ENCODE measurements at regions not wholly inside any gene's neighbourhood (a gene's known extent, or its start where the extent isn't known, plus 50 kb on each side); places are given as distances from the start of the nearest gene placed in this dataset.
"Not testable (repeated sequence)": the region's sequence is repeated elsewhere in the genome, so short reads cannot be mapped to it uniquely, and the experiment has no call there.

DNA sequence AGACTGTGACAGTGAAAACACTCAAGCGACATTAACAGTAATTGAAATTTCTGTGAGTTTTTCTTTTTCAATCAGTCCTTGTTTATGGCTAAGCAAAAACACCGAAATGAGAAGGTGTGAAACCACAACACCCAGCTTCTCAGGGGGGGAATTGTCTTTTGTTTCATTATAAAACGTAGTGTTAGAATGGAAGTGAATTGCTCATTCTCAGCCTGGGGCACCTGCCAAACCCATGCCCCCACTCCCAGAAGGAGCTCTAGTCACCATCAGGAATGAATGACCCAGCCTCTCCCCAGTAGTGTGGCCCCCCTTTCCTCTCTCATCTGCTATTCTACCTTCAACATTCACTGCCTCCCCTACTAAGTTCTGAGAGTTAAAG, 185.8 kb upstream of the CFAP20DC start:
- no peaks in the 10 kb centered on the region for H3K4me1 ChIP-seq
- no peak for TF ChIP-seq POLR2AphosphoS5 (IDR thresholded peaks at IDR 0.05; ENCODE audit: insufficient read depth in 1 of 2, low read depth in 1 of 2)
- no peak for TF ChIP-seq POLR2A (IDR thresholded peaks at IDR 0.05)
- no peak for TF ChIP-seq CTCF (IDR thresholded peaks at IDR 0.05)
- DNase-seq (ENCODE audit: extremely low spot score in 2 of 2) = no peak
- H3K36me3 ChIP-seq = no peaks in the 10 kb centered on the region
- intact Hi-C loops (cut with DNase I) = no loop called here
- no peaks in the 10 kb centered on the region for H3K27me3 ChIP-seq
- H3K9me3 ChIP-seq = no peaks in the 10 kb centered on the region
- no peak overlapping the region for H3K4me3 ChIP-seq
- no peak overlapping the region for H3K27ac ChIP-seq

DNA sequence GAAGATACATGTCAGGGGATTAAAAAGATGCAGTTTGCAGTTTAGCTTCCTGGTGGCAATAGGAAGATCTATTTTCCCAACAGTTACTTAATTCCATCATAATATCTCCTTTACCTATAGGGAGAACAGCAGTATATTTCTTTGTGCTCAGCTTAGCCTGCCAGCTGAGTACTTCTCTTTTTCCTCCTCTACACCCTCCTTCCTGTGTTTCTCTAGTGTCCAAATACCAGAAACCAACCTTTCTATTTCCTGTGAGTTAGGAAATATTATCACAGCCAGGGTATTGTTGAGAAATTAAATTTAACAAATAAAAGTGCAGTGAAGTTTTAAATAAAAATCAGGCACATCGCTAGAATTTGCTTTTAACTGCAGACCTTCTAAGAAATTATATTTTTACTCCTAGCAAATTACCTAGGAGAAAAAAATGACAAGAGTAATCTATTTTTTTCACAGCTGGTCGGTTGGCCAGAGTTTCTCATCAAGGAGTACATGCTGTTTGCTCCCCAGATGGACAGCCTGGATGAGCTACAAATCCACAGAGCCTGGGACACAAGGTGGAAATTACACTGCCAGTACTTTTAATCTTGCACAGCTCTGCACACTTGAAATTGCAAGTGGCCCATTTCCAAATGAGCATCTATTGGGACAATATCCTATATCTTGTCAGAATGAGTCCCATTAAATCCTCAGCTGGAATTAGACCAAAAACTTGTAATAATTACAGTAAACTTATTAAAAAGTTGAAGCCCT, 185.2 kb upstream of the CFAP20DC start:
- TF ChIP-seq POLR2AphosphoS5 (IDR thresholded peaks at IDR 0.05; ENCODE audit: insufficient read depth in 1 of 2, low read depth in 1 of 2) (no peak), CTCF (IDR thresholded peaks at IDR 0.05) (no peak), POLR2A (IDR thresholded peaks at IDR 0.05) (no peak)
- intact Hi-C loops (cut with DNase I) = no loop called here

GRCh38 chr3:59230379-59230778, 180.6 kb upstream of the CFAP20DC start:
- H3K4me3 ChIP-seq; H3K36me3 ChIP-seq; H3K4me1 ChIP-seq; H3K27ac ChIP-seq; H3K27me3 ChIP-seq; H3K9me3 ChIP-seq; intact Hi-C loops (cut with DNase I); DNase-seq (ENCODE audit: extremely low spot score in 2 of 2): not testable (repeated sequence)

More for the DNA sequence above, 185.2 kb upstream of the CFAP20DC start:
- Histone ChIP-seq H3K36me3 (no peaks in the 10 kb centered on the region), H3K9me3 (no peaks in the 10 kb centered on the region), H3K4me3 (no peak overlapping the region), H3K27me3 (no peaks in the 10 kb centered on the region), H3K4me1 (no peaks in the 10 kb centered on the region), H3K27ac (no peak overlapping the region)
- DNase-seq (ENCODE audit: extremely low spot score in 2 of 2) = no peak

GRCh38 chr3:59213860-59214259, 164.0 kb upstream of the CFAP20DC start:
- Histone ChIP-seq H3K36me3 (no peaks in the 10 kb centered on the region), H3K4me3 (no peak overlapping the region), H3K4me1 (no peaks in the 10 kb centered on the region), H3K27me3 (no peaks in the 10 kb centered on the region), H3K9me3 (no peaks in the 10 kb centered on the region), H3K27ac (no peak overlapping the region)
- DNase-seq (ENCODE audit: extremely low spot score in 2 of 2) = no peak
- intact Hi-C loops (cut with DNase I) = no loop called here
- no peak for TF ChIP-seq POLR2AphosphoS5 (IDR thresholded peaks at IDR 0.05; ENCODE audit: insufficient read depth in 1 of 2, low read depth in 1 of 2)
- TF ChIP-seq POLR2A (IDR thresholded peaks at IDR 0.05) = no peak
- no peak for TF ChIP-seq CTCF (IDR thresholded peaks at IDR 0.05)

DNA sequence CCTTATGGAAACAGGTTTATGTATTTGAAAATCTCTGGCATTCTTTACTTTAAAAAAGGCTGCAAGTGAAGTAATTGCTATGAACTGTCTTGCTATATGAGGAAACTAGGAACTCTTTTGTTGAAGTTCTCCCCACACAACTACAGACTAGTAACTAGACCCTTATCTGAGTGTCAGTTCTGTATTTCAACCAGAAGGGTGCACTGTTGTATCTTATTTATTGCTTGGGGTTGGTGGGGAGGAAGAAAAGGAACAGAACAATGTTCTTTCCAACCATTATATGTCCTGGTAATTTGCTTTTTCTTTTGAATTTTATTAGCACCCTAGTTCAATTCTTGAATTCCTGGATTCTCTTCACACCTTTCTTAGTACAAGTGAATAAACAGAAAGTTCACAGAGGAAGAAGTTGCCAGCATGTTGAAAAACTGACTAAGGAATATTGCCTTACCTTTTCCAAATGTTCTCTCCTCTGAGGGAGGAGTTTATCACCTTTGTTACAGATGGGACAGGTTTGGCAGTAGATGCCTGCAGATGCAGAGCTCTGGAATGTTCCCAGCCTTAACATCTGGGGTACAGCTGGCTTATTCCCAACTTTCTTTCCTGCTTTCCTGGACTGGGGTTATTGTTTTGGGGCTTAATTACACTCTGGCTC, 162.4 kb upstream of the CFAP20DC start:
- intact Hi-C loops (cut with DNase I) = no loop called here
- Histone ChIP-seq H3K4me1 (no peaks in the 10 kb centered on the region), H3K4me3 (no peak overlapping the region), H3K27me3 (no peaks in the 10 kb centered on the region), H3K36me3 (no peaks in the 10 kb centered on the region), H3K9me3 (no peaks in the 10 kb centered on the region), H3K27ac (no peak overlapping the region)
- TF ChIP-seq POLR2A (IDR thresholded peaks at IDR 0.05) (no peak), POLR2AphosphoS5 (IDR thresholded peaks at IDR 0.05; ENCODE audit: insufficient read depth in 1 of 2, low read depth in 1 of 2) (peak in 1 of 2 donors; percentile 21), CTCF (IDR thresholded peaks at IDR 0.05) (peak in 2 of 3 experiments; percentile 12 to 49)
- DNase-seq (ENCODE audit: extremely low spot score in 2 of 2) = no peak

Data from vagina (tissue), 2 donors.